ENCODE measurements at regions not wholly inside any gene's neighbourhood (a gene's known extent, or its start where the extent isn't known, plus 50 kb on each side); places are given as distances from the start of the nearest gene placed in this dataset.

GRCh38 chr13:90826688-90827087 lies 520.8 kb upstream of the MIR17HG start:
- no peak for DNase-seq (ENCODE audit: low read depth in 1 of 2, low spot score in 1 of 2)
- Histone ChIP-seq H3K4me2 (no peak overlapping the region), H3K4me1 (no peaks in the 10 kb centered on the region), H3K4me3 (no peak overlapping the region), H3K27ac (no peak overlapping the region), H3K9me3 (no peaks in the 10 kb centered on the region)
- no peak for ATAC-seq
- no peak for FAIRE-seq
- TF ChIP-seq HEYL (CRISPR knock-in tag; IDR thresholded peaks at IDR 0.05) (no peak), ZFP36 (IDR thresholded peaks at IDR 0.05; ENCODE audit: borderline replicate concordance, partially characterized antibody) (no peak), CTCF (IDR thresholded peaks at IDR 0.05) (no peak)
- WGBS (ENCODE audit: missing lambda C conversion rate), result 42% methylated on average over 2 of the region's 2 CpGs
- CTCF ChIA-PET, result no interaction called here
- POLR2A ChIA-PET, result no interaction called here

- H3K27ac ChIP-seq, result no peak overlapping the region
- H3K9me3 ChIP-seq, result no peaks in the 10 kb centered on the region
- no peak for FAIRE-seq
- no peak for TF ChIP-seq REST (IDR thresholded peaks at IDR 0.05)
- TF ChIP-seq ZFP36 (IDR thresholded peaks at IDR 0.05; ENCODE audit: borderline replicate concordance, partially characterized antibody), result no peak
- TF ChIP-seq NPAS2 (CRISPR knock-in tag; IDR thresholded peaks at IDR 0.05; ENCODE audit: borderline replicate concordance), result no peak
- no peak for TF ChIP-seq CHD4 (IDR thresholded peaks at IDR 0.05; ENCODE audit: borderline replicate concordance)
- TF ChIP-seq MYC (IDR thresholded peaks at IDR 0.05; ENCODE audit: borderline replicate concordance, low read length), result no peak
- no peak for TF ChIP-seq KDM1A (IDR thresholded peaks at IDR 0.05; ENCODE audit: low read depth)
- no peak for TF ChIP-seq CHD2 (IDR thresholded peaks at IDR 0.05; ENCODE audit: low read length, partially characterized antibody)
- no peak for TF ChIP-seq SMC3 (IDR thresholded peaks at IDR 0.05)
- TF ChIP-seq CTCF (IDR thresholded peaks at IDR 0.05), result no peak
- no peak for TF ChIP-seq HOXA7 (CRISPR knock-in tag; IDR thresholded peaks at IDR 0.05)
- ChIA-PET POLR2A (no interaction called here), CTCF (no interaction called here)
- H3K4me3 ChIP-seq, result no peak overlapping the region
- H3K4me2 ChIP-seq, result no peak overlapping the region
- H3K4me1 ChIP-seq, result no peaks in the 10 kb centered on the region
- WGBS (ENCODE audit: missing lambda C conversion rate), result 44% methylated on average over 2 of the region's 2 CpGs
- no peak for ATAC-seq
- no peak for DNase-seq (ENCODE audit: low read depth in 1 of 2, low spot score in 1 of 2)
Observed at GRCh38 chr13:90830782-90831181, 516.7 kb upstream of the MIR17HG start.

- ATAC-seq (no peak), DNase-seq (ENCODE audit: low read depth in 1 of 2, low spot score in 1 of 2) (no peak), FAIRE-seq (no peak)
- Histone ChIP-seq H3K4me1 (no peaks in the 10 kb centered on the region), H3K4me3 (no peak overlapping the region), H3K27ac (no peak overlapping the region), H3K9me3 (no peaks in the 10 kb centered on the region), H3K4me2 (no peak overlapping the region)
- POLR2A ChIA-PET, result no interaction called here
- TF ChIP-seq E2F6 (IDR thresholded peaks at IDR 0.05; ENCODE audit: borderline replicate concordance, low read depth) (no peak), ELK1 (IDR thresholded peaks at IDR 0.05; ENCODE audit: low read depth, low read length) (no peak)
- CTCF ChIA-PET, result no interaction called here
Observed at GRCh38 chr13:90833951-90834350, 513.5 kb upstream of the MIR17HG start.
